Astrocyte of the hippocampus (primary cell): ENCODE measurements at regions not wholly inside any gene's neighbourhood (a gene's known extent, or its start where the extent isn't known, plus 50 kb on each side); places are given as distances from the start of the nearest gene placed in this dataset.
"Not testable (repeated sequence)": the region's sequence is repeated elsewhere in the genome, so short reads cannot be mapped to it uniquely, and the experiment has no call there.

ENCODE experiments used
- DNase-seq: peaks from one replicate; pipeline ENCODE4 v3.0.0; 2011; ENCODE audit warnings: low read depth, low spot score

DNA sequence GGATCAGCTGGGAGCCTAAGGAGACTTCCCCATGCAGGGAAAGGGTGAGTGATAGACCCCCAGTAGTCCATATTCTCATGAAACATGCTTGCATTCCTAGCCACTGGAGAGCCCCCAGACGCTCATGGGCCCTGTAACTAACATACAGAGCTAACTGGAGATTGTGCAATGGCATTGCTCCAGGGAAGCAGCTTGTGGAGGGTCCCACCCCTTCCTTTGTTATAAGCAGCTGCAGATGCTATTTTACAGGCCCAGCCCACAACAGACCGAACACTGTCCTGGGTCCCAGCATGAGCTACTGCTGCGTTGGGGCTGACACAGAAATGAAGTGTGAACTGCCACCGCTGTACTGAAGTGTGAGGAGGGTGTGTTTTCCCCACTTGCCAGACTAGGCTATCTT, 1465.7 kb upstream of the DIAPH2 start:
- DNase-seq = no peak

DNA sequence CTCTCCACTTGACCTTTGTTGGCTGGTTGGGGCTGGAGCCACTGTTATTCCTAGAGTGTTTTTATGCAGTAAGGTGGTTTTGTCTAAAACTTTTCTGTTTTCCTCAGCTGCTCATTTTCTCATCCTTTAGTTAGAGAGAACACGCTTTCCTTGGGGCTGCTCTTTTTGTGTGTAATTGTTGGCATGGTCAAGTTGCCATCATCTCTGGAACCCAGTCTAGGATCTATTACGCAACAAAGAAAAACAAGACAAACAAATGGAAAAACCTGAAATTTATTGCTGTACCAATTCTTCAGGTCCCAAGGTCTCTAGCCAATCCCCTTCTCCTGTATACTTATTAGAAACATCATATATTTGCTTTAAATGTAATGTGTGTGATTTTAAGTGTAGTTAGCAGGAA, 1436.3 kb upstream of the DIAPH2 start:
- DNase-seq = no peak

DNA sequence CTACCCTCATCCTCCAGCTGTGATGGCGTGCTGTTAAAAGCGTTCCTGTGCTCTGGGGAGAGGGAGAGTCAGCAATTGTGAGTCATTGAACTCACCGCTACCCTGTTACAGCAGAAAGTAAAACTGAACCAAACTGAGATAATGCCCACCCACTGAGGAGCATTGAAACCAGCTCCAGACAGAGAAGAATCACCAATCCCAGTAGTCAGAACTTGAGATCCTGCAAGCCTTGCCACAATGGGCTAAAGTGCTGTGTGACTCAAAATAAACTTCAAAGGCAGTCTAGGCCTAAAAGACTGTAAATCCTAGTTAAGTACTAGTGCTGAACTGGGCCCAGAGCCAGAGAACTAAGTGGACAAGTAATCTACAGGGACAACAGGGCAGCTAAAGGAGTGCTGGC, 1394.2 kb upstream of the DIAPH2 start:
- DNase-seq = no peak

DNA sequence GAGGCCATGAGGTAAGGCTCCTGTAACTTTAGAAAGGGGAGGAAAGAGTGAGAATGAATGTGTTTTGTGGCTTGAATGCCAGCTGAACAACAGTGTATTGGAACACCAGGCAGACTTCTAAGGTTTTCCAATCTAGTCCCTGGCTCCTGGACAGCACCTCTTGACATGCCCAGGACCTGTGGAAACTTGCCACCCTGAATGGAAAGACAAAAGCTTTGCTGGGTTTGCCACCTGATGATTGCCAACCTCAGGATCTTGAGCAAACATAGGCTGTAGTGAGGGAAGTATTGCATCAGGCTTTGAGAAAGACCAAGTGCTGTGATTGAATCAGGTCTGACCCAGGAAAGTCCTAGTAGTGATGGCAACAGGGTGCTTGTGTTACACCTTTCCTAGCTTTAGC, 1393.1 kb upstream of the DIAPH2 start:
- no peak for DNase-seq

DNA sequence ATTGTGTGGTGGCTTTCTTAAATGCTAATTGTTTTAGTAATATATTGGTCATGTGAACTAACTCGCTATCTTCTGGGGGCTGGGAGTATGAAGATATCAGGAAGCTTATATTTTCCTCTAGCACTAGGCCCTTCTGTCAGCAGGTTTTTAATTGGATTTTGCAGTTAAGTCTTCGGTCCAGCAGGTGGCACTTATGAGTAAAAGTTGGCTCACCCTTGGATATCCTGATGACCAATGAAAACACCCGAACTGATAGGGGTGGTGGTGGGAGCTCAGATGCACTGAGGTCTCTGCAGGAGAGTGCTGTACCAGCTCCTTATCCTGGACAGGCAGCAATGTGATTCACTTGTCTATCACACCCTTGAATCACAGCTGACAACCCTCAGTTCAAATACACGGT, 1365.8 kb upstream of the DIAPH2 start:
- DNase-seq = no peak

DNA sequence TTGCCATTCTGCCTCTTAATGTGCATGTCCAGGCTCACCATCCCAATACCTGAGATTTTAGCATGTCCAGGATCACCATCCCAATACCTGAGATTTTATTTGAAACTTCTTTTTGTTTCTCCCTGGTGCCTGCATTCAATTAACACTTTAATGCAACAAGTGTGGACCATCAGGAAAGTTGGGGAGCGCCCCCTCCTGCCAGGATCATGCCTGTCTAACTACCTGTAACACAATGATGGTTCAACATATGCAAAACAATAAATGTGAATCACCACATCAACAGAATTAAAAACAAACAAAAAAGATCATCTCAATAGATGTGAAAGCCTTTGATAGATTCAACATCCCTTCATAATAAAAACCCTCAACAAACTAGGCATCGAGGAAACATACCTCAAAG, 1359.5 kb upstream of the DIAPH2 start:
- DNase-seq = no peak

DNA sequence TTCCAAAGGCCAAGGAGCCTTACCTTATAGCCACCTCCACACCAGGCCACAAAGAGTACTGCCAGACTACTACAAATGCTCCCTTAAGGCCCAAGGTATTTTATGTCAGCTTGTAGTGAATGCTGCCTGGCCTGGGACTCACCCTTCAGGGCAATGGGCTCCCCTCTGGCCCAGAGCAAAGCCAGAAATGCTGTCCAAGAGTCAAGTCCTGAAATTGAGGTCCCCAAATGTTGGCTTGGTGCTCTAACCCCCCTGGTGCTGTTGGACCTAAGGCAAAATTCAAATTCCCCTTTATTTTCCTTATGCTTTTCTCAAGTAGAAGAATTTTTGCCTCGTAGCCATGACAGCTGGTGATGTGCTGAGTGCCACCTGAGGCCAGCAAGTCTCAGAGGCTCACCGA, 1354.3 kb upstream of the DIAPH2 start:
- DNase-seq = no peak

DNA sequence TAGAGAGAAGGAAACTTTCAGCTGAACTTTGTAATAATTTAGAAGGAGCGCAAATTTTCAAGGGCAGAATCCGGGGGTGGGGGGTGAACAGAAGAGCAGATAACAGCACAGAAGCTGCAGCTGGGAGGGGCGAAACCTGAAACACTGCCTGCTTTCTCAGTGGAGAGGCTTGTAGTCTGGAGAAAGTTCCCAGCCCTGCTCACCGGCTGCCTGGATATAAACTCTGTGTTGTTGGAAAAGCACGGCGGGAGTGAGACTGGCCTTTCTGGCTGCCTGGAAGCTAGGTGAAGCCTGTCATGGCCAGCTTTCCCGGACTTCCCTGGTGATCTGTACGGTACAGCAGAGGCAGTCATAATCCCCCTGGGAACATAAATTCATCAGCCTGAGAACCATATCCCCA, 1352.1 kb upstream of the DIAPH2 start:
- no peak for DNase-seq

DNA sequence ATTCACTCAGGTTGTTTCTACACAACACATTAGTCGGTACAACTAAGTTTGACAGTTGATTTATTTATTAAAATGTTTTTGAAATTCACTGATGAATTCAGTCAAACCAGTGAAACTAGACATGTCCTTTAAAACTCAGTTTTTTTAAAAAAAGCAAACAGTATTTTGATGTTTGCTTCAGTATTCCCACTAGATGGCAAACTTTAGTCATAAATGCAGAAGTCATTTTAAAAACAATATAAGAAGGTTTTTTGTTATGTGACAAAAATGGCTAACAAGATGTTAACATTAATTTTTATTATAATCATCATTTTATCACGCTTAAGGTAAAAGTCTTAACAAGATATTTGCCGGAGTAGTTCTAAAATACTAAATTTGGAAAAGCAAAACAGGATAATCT, 1337.8 kb upstream of the DIAPH2 start:
- DNase-seq = peak; percentile 1

DNA sequence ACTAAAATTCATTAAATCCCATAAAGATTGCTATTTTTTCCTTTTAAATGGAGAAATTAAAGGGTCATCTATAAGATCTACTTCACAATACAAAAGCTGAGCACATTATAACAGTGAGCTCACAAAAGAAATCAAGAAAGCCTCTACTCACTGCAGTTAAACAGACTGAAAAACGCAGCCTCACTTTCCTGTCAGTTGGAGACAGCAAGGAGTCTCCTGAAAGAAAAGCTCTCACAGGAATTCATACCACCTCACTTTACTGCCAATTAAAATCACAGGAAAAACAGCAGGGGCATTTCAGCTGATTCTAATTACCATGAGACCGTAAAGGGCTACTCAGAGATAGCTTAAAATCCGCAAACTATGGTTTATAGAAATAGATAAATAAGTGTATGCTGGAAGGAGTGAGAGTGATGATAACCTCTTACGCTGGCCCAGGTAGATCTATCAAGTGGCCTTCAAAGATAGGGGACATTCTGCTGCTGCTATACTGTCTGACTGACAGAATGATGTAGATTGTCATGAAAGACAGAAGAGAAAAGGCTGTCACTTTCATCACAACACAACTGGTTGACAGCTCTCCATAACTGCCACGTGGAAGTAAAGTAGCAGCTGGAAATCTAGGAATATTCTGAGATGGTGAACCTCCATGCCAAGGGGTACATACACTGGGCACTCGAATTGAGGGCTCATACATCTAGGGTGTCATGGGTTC, 1333.7 kb upstream of the DIAPH2 start:
- no peak for DNase-seq

DNA sequence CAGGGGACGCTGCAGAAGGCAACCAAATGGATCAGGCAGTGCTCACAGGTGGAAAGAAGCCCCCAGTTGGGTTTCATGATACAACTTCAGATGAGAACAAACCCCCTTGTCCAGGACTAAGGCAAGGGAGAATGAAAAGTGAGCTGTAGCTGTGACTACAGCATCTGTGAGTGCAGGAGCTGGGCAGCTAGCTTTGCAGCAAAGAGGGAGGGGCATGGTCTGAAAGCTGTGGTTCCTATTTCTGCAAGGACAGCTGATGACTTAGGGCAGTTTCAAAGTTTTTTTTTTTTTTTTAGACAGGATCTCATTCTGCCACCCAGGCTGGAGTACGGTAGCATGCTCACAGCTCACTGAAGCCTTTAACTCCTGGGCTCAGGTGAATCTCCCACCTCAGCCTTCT, 1317.4 kb upstream of the DIAPH2 start:
- DNase-seq = no peak

DNA sequence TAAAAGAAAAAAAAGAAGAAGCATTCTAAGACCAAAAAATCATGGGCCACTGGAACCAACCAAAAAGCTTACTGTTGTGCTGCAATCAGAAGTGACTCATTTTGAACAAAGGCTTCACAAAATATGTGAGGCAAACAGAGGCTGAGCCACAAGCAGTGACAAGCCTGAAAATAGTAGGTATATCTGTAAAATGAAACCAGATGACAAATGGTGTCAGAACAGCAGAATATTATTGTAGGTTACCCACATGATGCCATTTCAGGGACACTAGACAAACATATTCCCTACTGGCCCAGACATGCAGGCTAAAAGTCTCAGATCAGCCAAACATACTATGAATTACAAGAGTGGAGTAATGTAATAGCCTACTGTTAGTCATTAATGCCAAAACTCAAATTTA, 1301.8 kb upstream of the DIAPH2 start:
- no peak for DNase-seq

DNA sequence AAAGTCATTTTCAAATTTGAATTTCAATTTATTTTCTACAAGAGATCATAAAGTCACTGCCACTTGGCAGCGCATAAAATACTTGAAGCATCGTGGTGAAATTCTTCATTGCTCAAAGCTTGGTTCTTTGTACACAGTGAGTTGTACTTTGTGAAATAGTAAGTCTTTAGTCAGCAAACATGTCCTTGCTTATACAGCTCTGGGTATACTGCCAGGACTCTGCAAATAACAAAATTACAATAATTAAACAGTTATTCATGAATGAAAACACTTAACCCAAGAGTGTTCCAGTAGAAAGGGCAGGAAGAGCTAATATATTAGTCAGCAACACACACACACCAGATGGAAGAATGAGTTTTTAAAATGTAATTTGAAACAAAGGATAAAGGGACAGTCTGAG, 1300.9 kb upstream of the DIAPH2 start:
- DNase-seq = no peak

DNA sequence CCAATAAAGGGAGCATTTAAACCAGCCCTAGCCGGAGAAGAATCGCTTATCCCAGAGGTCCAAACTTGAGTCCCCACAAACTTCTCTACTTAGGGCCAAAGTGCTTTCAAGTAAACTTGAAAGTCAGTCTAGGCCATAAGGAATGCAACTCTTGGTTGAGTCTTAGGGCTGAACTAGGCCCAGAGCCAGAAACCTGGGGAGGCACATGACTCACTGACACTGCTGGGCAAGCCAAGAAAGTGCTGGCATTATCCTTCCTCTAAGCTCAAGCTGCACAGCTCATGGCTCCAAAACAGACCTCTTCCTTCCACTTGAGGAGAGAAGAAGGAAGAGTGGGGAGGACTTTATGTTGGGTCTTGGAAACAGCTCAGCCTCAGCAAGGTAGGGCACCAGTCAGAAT, 1257.3 kb upstream of the DIAPH2 start:
- peak; percentile 56 for DNase-seq

DNA sequence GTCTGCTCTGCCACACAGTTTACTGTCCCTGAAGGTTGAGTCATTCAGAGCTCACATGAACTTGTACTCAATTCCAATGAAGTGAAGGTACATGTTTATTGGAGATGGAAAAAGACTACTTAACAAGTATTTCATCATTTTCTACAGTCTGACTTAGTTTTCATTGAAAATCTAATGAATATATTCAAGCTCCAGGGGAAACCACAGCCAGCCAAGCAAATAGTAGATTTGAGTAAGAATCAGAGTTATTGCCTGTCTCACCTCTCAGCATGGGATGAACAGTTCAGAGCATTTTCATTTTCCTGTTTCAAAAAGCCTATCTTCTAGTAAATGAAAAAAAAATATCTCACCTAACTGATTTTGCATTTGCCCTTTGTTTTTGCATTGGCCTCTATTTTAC, 1249.4 kb upstream of the DIAPH2 start:
- no peak for DNase-seq

DNA sequence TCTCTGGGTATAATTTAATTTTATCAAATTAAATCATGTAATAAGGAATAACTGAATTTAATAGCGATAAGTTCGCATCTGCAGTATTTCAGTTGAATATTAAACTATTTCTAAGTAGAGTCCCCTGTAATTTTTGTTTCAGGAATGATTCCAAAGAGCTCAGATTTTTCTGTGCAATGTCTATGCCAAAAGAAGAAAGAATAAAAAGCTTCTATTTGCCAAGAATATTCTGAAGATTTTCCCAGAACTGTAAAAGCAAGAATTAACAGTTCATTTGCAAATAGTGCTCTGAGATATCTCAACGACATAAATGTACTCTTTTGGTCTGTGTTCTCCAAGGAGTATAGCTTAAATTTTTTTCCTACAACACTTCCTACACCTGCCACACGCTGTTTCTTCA, 1242.8 kb upstream of the DIAPH2 start:
- DNase-seq = no peak

DNA sequence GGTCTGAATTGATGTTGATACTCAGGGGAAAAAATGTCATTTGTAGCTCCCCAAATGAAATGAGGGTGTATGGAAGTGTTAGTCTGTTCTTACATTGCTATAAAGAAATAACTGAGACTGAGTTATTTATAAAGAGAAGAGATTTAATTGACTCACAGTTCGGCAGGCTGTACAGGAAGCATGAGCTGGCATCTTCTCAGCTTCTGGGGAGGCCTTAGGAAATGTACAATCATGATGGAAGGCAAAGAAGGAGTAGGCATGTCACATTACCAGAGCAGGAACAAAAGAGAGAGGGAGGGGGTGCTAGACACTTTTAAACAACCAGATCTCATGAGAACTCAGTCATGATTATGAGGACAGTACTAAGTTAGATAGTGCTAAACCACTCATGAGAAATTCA, 1199.9 kb upstream of the DIAPH2 start:
- no peak for DNase-seq

DNA sequence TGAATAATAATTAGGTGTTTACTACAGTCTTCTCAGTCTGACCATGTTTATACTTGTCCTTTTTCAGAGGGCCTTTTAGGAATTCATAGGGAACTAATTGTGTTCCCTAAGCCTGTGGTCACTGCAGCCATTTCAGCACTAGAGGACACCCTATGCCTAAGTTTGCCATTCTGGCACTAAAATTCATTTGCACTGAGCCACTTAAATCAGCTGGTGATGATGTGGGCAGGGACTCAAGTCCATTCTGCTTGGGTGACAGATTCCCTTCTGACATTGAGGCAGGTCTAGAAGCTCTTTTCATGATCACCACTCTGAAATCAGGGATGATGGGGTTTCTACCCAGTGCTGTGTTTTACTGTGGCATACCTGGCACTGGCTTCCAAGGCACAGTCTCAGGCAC, 1178.9 kb upstream of the DIAPH2 start:
- no peak for DNase-seq

DNA sequence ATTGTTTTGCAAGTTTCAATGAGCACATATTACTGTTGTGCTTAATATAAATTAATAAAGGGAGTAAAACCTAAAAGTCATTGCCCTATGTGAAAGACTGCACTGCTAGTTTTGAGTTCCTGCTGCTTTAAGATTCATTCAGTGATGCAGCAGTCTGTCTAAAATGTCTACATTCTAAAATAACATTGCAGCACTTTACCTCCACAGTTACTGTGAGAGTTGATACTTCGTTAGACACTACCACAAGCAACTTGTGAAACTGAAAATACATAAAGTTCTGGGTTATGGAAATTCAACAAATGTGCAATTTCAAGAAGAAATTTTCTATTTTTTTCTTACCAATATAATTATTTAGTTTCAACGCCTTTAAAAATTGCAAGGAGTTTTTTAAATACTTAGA, 1175.2 kb upstream of the DIAPH2 start:
- DNase-seq = no peak

DNA sequence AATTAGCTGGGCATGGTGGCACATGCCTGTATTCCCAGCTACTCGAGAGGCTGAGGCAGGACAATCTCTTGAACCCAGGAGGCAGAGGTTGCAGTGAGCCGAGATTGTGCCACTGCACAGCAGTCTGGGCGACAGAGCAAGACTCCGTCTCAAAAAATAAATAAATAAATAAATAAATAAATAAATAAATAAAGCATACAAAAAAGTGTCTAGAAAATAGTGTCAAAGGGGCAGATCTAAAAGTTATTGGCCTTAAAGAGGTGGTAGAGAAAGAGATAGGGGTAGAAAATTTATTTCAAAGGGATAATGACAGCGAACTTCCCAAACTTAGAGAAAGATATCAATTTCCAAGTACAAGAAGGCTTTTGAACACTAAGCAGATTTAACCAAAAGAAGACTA, 1160.6 kb upstream of the DIAPH2 start:
- not testable (repeated sequence) for DNase-seq

DNA sequence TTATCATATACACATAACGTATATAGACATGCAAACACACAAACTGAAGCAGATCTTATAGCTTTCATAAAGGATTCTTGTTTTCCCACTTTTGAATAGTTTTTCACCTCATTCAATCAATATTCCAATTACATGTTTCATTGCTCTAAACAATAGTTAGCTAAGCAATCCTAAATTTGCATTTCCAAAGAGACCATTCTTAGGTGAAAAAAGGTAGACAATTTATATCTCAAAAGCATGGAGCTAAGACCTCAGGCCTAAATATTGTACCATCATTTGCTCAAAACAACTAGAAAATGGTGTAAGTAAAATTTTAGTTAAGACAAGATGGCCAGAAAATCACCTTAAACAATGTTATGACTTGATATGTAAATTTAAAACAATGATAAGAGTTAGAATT, 1148.5 kb upstream of the DIAPH2 start:
- DNase-seq = no peak

DNA sequence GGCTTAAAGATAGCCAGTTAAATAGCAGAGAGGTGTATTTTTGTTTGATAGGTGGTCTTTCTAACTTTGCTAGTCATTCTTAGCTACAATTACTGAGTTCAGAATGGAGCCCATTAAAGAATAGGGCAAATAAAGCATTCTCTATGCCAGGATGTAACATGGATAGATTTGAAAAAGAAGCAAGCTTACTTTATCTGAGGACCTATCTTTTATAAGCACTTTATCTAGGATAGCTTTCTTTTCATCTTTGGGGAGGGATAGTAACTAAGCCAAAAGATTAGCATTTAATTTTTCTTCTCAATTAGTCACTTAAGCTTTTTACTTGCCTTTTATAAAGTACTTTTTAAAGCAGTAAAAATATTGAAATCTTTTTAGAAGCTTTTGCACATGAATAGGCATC, 1148.0 kb upstream of the DIAPH2 start:
- DNase-seq = no peak

DNA sequence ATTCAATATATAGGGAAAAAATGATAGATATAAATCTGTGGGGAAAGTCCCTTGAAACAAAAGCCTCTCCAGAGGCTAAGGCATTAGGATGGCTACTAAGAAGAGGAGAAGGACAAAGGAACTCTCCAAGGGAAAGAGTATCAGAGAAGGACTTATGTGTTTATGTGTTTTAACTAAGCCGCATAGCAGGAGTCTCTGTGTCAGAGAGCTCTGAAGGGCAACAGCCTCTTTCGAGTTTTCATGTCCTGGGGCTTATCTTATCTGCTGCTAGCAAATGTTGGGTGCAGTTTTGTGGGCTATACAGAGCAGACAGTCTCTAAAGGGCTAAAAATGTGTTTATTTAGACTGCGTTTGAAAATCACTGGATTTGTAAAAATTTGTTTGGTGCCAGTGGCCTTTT, 1145.6 kb upstream of the DIAPH2 start:
- DNase-seq = no peak

DNA sequence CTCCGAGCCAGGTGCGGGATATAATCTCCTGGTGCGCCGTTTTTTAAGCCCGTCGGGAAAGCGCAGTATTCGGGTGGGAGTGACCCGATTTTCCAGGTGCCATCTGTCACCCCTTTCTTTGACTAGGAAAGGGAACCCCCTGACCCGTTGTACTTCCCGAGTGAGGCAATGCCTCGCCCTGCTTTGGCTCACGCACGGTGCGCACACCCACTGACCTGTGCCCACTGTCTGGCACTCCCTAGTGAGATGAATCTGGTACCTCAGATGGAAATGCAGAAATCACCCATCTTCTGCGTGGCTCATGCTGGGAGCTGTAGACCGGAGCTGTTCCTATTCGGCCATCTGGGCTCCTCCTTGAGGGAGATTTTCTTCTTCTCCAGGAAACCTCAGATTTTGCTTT, 1135.1 kb upstream of the DIAPH2 start:
- DNase-seq = not testable (repeated sequence)
